ENCODE measurements at regions not wholly inside any gene's neighbourhood (a gene's known extent, or its start where the extent isn't known, plus 50 kb on each side); places are given as distances from the start of the nearest gene placed in this dataset.

DNA sequence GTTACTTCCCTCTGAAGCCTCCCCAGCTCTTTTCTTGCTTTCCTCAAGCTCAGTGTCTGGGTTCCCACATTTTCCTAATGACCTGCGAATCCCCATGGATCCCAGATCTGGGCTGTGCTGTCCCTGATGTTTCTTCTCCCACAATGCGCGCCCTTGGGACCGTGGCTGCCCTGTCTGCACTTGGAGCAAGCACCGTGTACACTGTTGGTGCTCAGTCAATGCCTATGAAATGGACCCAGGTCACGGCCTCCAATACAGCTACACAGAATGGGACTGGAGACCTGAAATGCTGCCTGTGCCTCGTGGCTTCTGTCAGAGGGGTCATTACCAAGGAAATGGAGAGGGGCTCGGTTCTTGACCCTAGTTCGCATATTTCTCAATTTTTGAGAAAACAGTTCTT is 160.1 kb upstream of the SOX1 start:
- ChIA-PET CTCF (no interaction called here), POLR2A (no interaction called here)

DNA sequence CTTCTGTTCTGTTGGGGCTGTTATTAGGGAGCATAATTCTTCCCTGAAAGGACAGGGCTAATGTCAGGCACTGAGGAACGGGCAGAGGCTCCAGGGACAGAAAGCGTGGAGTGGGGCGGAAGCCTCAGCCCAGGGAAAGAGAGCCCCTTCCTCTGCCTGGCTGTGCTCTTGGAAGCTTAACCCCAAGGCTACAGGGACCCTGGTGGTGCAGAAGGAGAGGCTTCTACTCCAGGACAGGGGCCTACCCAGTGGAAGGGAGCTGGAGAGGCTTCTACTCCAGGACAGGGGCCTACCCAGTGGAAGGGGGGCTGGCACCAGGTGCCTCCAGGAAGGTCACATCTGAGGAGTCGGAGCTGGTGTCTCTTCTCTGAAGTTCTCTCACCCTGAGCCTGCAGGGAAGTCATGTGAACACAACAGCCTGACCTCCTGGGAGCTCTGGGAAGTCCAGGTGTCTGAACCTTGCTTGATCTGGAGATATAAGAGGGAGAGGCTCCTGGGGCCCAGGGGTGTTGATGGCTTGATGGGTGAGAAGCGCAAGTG is 159.5 kb upstream of the SOX1 start:
- ChIA-PET POLR2A (no interaction called here), CTCF (no interaction called here)

DNA sequence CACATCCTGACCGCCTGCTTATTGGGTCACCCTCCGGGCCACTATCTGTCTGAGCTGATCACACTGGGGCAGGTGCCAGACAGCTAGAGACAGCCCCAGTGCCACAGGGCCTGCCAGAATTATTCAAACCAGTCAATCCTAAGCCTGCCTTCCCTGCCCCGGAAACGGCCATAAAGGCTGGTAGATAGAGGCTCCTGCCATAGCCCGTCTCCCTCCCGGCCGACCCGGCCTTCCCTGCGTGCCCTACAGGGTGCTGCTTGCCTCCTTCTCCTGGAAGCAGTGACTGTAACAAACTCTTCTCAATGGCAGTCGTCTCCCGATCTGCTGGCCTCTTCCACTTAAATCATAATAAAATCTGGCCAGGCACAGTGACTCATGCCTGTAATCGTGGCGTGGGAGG is 158.6 kb upstream of the SOX1 start:
- ChIA-PET POLR2A (no interaction called here), CTCF (no interaction called here)

DNA sequence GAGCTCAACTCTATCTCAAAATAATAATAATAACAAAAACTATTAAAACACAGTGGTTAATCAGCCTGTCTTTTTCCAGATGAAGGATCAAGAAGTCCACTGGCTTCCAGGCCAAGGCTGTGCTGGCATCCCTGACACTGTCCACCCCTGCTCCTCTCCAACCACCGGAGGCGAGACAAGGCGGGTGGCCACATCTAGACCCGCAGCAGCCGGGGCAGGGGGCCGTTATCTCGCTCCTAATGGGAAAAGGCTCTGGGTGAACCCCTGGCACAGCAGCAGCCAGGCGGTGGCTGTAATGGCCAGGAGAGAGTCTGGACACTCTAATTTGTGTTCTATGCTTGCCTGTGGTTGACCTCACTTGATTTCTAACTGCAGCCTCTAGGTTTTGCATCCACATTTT is 158.0 kb upstream of the SOX1 start:
- POLR2A ChIA-PET, result no interaction called here
- CTCF ChIA-PET, result no interaction called here

DNA sequence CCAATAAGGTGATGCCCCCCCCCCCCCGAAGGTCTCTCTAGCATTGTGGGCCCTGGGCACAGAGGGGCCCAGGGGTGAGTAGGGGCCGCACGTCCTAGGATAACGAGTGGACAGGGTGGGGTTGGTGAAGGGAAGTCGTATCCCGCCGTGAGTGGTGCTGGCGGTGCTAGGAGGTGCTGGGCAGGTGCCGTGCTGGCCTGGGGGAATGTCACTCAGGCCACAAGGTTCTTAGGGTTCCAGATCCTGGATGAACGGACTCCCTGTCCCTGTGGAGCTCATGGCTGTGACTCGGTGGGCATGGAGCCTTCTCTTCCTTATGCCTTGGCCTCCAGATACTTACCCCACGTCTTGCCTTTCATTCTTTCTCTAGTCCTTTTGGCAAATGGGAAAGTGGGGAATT is 157.4 kb upstream of the SOX1 start:
- CTCF ChIA-PET, result no interaction called here
- POLR2A ChIA-PET, result no interaction called here

DNA sequence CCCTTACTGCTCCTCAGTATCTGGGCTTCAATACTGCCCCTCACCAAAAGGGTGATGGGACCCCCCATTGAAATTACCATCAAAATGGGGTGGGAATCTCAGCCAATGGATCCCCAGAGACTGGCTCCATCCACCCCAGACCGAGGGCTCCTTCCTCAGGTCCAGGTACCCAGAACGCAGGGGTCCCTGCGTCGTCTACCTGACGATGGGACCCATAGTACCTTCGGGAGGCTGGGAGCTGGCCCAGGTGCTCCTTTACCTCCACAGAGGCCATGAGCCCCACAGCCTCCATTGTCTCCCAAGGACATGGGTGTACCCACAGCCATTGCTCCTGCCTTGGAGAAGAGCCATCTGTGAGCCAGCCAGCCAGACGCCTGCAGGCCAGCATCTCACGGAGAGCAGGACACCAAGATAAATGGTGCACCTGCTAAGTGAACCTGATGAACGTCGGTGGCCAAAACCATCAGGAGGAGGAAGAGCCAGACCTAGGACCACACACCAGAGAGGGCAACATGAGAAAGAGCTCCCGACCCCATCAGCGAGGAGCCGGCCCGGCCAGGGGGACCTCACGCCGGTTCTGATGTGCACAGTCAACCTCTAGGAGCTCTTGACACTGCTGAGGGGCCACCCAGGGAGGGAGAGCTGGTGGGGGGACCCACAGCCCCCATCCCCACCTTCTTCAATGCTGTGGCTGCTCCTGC is 156.8 kb upstream of the SOX1 start:
- POLR2A ChIA-PET, result no interaction called here

DNA sequence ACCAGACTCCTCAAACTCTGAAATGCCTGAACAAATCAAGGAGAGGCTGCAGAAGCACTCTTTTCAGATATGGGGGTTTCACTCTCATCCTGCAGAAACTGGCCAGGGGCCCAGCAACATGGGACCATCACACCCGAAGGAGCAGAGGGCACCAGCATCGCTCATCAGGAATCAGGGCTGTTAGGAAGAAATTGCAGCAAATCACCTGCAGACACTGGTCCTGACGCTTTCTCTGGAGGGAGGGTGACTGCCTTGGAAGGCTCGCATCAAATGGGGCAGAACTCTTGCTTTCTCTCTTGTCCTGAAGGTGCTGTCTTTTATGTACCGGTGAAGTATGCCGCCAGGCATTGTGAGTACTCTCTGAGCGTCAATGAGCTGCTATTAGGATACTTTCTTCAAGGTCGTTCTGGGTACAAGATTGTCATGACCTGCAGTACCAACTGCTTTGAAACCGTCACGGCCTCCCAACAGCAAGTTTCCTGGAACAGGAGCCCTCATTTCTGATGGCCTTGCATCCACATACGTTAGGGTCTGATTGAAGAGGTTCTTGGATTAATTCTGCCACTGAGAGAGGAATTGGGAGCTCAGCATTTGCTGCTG is 155.7 kb upstream of the SOX1 start:
- POLR2A ChIA-PET, result no interaction called here
- CTCF ChIA-PET, result no interaction called here

More for the DNA sequence above, 156.8 kb upstream of the SOX1 start:
- CTCF ChIA-PET, result no interaction called here

DNA sequence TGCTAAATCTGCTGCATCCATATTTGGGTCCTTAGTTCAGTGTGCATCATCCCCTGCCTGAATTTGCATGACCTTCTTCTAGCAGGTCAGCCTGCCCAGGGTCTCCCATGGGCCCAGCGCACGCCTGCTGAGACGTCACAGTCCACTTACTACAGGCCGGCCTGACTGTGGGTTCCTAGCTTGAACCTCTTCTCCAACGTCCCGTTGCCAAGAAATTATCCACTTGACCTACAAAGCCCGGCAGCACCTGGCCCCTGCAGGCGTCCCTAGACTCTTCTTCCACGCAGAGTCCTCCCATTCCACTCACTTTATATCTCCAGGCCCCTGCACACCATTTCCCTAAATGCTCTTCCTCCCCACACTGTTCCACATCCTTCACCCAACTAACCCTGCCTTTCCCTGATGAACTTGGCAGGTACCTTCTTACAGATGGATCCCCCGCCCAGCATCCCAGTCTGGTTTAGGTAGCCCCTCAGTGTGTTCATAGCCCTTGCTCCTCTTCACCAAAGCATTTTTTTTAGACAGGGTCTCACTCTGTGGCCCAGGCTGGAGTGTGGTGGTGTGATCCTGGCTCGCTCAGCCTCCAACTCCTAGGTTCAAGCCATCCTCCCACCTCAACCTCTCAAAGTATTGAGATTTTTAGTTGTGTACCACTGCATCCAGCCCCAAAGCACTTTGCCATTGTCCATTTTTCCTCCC is 155.0 kb upstream of the SOX1 start:
- ChIA-PET CTCF (no interaction called here), POLR2A (no interaction called here)

DNA sequence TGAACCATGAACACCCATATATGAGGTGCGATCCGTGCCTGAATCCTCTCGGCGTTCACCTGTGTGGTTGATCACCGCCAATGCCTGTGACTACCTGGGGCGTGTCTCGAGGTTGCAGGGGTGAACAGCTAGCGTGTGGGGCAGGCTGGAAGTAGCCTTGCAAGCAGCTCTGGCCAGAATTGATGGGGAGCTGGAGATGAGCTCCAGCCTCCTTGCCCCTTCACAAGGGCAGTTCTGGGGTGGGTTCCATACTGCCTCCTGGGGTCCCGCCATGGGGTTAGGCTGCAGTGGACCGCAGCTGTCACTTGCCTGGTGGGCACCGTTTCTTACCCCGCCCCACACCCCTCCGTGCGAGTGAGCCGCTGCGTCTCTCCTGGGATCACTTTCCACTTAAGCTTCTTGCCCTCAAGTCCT is 154.5 kb upstream of the SOX1 start:
- ChIA-PET POLR2A (no interaction called here), CTCF (no interaction called here)

DNA sequence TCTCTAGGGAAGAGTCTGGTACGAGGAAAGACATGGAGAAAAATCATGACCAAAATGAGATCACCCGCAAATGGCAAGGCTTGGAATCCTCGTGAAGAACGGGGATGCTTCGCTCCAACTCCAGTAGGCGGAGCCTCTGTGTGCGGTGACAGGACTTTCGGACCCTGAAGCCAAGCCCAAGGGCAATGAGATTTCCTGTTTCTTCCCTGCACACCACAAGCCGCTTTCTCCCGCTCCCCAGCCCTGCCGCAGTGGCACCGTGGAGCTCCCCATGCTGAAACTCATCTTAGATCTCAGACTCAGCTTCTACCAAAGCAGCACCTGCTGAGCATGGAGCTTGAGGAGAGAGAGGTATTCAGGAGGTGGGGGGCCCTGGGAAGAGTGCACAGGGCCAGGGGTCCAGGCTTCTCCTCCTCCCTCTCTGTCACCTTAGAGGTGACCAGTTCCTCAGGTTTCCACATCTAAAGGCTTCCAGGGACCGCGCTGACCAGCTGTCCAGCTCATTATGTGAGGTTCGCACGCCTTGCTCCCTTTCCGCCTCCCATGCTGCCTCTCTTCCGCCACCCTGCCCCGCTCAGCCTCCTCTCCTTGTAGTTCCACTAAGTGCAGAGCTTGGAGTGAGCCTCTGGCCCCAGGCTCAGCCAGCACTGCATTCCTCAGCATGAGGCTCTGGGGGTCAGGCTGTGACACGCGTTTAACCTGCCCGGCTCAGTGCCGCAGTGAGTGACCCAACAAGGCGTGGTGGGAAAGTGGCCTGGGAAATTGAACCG is 153.8 kb upstream of the SOX1 start:
- ChIA-PET POLR2A (no interaction called here), CTCF (no interaction called here)

DNA sequence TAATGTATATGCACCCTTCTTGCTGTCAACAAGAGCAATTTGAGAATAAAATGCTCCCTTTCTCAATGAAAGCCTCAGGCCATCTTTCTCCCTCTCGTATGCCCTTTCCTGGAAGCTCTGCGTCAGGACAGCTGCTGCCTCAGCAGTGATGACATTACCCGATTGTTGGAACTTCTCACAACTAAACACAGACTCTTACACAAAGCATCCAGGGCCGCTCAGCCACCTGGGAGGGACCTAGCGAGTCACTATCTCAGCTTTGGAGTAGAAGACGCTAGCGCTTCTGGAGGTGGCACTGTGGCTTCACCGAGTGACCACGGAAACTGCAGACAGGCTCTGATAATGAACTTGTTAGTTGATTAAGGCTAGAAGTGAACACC is 153.2 kb upstream of the SOX1 start:
- ChIA-PET CTCF (no interaction called here), POLR2A (no interaction called here)

DNA sequence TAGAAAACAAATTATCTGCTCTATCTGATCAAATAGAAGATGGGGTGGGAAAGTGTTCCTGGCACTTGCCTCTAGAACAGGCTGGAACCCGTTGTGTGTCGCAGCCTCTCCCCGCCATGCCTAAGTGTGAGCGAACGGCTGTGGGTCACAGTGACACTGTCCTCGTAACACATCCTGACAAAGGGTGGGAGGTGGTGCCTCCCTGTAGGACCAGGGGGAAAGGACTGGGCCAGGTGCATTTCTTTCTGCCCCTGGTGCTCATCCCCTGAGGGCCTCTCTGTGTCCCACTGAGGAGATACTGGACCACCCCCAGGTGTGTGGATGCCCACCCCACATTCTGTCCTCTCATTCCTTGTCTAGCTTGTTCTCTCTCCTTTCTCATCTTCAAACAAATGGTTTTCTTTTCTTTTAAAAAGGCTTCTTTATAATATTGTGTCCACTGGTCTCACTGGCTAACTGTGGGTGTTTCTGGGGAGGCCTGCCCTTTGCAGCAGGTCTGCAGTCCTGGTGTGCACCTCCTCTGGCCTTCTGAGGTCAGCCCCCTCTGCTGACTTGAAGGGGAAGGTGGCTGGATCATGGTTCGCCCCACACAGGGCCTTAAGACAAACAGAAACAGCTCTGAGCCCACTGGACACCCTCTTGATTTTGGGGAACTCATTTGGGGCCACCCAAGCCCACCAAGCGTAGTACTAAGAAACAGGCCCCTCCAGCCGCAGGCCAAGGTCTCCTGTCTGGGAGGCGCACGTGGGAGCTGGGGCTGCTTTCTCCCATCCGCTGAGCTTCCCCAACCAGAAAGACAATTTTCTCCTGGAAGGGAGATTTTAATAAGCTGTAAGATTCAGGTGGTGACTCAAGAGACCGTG is 152.5 kb upstream of the SOX1 start:
- CTCF ChIA-PET, result no interaction called here
- POLR2A ChIA-PET, result no interaction called here

DNA sequence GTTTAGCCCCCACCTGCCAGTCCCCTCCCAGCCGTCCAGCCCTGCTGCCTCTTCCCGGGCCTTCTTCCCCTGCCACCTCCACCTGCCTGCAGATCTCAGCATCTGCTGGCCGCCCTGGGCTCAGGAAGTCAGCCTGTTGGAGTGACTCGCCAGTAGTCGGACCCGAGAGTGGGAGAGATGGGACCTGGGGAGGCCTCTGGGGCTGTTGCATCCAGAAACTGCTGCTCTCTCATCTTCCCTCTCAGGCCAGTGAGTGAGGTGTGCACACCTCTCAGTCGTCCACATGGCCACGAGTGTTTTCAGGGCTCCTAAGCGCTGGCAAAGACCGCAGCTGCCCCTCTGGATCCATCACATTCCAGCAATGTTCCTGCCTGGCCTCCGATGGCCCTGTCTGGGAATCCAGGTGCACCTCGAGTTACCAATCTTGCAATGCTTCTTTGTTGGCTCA is 151.8 kb upstream of the SOX1 start:
- POLR2A ChIA-PET, result no interaction called here
- CTCF ChIA-PET, result no interaction called here

DNA sequence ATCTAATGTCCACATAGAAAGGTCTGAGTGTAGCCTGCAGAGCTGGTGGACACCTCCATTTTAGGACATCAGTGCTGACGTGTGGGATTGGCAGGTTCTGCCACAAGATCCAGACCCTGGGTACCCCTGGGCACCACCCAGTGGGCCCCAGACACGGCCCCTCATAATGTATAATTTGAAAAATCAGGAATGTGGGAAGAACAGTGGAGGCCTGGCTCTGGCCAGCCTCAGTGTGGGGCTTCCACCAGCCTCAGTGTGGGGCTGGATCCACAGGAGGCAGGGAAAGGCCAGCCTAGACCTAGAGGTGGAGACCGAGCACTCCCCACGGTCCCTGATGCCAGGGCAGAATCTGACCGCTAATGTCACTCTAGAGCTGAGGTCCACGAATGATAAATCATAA is 150.7 kb upstream of the SOX1 start:
- CTCF ChIA-PET, result no interaction called here

DNA sequence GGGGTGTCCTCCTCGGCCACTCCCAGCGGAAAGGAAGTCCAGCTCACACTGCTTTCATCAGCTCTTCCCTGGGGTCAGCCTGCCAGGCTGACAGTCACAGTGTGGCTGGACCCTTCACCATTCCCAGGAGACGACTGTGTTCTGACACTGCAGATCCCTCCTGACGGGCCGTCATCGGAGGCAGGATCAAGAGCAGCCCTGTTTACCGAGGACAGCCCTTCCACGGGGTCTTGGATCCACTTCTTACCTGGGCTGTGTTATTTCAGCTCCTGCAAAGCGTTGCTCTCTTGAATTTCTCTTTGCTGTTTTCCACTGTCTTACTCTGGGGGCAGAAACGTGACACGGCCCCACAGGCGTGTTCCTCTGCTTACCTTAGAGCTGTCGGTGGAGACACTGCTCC is 149.9 kb upstream of the SOX1 start:
- POLR2A ChIA-PET, result no interaction called here

More for the DNA sequence above, 150.7 kb upstream of the SOX1 start:
- POLR2A ChIA-PET, result no interaction called here

DNA sequence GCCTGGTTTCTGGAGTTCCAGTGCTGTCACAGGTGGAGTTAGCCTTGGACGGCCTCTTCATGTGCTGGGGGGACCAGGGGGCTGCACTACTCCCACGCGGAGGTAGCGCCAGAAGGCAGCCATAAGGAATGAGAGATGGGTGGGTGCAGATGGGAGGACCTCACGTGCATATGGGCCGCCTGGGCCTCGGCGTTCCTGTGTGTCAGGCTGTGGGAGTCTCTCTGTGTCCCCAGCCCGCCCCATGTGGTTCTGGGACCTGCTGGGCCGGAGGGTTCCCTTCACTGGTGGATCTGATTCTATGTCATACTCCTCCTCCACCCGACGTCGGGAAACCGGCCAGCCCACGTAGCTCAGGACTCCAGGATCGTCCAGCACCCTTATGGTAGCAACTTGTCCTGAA is 149.0 kb upstream of the SOX1 start:
- ChIA-PET CTCF (no interaction called here), POLR2A (no interaction called here)

More for the DNA sequence above, 149.9 kb upstream of the SOX1 start:
- CTCF ChIA-PET, result no interaction called here

DNA sequence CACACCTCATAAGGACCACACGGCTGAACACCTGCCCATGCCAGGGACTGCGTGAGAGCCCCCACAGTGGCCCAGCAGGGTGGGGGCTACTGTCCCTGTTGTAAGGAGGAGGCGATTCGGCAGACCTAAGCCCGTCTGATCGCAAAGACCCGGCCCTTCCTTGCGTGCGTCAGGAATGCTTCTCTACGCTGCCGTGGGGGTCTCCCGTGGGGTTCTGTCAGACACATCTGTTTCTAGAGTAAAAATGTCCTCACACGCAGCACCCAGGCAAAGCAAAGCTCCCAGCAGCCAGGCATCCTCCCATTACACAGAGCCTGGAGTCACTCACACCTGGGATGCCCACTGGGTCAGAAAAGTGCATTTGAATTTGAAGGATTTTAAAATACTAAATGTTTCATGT is 147.7 kb upstream of the SOX1 start:
- ChIA-PET POLR2A (no interaction called here), CTCF (no interaction called here)

DNA sequence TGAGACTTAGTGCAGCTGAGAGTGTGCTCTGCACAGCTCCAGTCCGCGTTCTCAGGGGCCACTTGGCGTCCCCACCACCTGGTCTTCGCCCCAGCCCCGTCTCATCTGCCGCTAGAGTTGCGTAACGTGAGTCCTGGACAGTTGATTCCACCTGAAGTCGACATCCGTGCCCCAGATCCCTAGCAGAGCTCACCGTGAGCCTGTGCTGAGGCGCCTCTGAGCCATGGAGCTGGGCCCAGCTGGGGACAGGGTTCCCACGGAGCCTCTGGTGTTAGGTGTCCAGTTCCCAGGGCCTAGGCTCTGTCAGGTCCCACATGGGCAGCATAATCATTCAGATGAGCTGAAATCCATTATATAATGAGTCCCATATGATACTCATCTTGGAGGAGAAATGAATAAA is 147.1 kb upstream of the SOX1 start:
- ChIA-PET CTCF (no interaction called here), POLR2A (no interaction called here)

DNA sequence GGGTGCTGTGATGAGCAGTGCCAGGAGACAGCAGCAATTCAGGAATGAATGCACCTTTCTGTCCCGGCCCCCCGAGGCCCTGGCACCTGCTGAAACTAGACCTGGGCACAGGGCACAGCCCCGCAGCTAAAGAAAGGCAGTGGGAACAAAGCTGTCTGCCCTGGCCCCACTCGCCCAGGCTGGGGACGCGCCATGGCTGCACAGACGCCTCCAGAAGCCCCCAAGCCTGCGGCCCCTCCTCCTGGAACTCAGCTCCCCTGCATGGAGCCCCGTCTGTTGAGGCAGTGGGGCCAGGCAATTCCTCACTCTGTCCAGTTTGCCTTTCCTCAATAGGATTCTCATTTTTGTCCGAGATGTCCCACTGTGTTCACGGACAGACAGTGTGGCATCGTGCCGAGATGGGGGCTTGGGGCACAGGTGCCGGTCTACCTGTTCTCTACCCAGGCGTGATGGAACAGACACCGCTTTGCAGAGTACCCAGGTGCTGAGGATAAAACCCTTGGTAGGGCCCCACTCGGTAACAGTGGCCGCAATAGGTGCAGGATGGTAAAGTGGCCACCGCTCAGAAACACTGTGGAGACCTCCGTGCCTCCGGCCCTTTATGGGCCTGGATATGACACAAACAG is 146.5 kb upstream of the SOX1 start:
- POLR2A ChIA-PET, result no interaction called here
- CTCF ChIA-PET, result no interaction called here

Measured in activated CD8-positive, alpha-beta memory T cell treated with anti-CD3 and anti-CD28 coated beads for 36 hours (primary cell).